Activated CD8-positive, alpha-beta memory T cell treated with anti-CD3 and anti-CD28 coated beads for 4 hours (primary cell): ENCODE measurements at regions not wholly inside any gene's neighbourhood (a gene's known extent, or its start where the extent isn't known, plus 50 kb on each side); places are given as distances from the start of the nearest gene placed in this dataset.

Source experiments
- DNase-seq, 2 donors: peaks; one replicate each; pipeline ENCODE4 v3.0.0-alpha.2; 2020; ENCODE audit warnings: low read depth in 2 of 2

DNA sequence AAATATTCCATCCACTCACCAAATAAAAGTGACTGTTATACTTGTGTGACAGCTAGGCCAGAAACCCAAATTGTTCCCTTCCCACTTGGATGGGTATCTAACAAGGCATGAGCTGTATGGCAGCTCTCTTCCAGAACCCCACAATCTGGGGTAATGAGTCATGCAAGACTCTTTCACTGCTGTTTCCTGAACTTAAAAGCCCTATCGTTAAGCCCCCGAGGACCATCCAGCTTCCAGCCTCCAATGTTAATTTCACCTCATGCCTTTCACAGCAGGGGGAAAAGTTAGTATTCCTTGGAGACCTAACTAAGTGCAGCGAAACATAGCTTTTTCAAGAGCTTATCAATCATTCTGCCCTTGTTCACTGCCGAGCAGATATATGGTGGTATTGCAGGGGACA is 368.6 kb upstream of the HSFY2 start:
- no peak for DNase-seq

DNA sequence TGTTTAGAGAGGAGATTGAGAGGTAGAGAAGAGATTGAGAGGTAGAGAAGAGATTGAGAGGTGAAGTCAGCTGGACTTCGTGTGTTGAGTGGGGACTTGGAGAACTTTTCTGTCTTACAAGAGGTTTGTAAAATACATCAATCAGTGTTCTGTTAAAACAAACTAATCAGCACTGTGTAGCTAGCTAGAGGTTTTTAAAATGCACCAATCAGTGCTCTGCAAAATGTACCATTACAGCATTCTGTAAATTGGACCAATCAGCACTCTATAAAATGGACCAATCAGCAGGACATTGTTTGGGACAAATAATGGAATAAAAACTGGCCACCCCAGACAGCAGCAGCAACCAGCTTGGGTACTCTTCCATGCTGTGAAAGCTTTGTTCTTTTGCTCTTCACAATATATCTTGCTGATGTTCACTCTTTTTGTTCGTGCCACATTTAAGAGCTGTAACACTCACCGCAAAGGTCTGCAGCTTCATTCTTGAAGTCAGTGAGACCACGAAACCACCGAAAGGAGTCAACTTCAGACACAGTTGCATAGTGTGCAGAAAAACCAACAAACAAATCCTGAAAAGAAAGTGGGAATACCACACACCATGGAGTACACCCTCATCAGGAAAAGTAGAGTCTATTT is 366.9 kb upstream of the HSFY2 start:
- no peak for DNase-seq

DNA sequence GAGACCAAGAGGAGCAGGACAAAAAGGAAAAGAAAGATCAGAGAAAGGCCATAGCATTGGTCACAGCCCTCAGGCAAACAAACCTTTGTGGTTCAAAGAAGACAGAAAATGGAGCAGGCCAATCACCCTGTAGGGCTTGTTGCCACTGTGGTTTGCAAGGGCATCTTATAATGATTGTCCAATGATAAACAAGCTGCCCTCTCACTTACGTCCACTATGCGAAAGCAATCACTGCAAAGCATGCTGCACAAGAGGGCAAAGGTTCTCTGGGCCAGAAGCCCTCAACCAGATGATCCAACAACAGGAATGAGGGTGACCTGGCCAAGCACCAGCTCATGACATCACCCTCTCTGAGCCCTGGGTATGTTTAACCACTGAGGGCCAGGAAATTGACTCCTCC is 360.9 kb upstream of the HSFY2 start:
- no peak for DNase-seq

DNA sequence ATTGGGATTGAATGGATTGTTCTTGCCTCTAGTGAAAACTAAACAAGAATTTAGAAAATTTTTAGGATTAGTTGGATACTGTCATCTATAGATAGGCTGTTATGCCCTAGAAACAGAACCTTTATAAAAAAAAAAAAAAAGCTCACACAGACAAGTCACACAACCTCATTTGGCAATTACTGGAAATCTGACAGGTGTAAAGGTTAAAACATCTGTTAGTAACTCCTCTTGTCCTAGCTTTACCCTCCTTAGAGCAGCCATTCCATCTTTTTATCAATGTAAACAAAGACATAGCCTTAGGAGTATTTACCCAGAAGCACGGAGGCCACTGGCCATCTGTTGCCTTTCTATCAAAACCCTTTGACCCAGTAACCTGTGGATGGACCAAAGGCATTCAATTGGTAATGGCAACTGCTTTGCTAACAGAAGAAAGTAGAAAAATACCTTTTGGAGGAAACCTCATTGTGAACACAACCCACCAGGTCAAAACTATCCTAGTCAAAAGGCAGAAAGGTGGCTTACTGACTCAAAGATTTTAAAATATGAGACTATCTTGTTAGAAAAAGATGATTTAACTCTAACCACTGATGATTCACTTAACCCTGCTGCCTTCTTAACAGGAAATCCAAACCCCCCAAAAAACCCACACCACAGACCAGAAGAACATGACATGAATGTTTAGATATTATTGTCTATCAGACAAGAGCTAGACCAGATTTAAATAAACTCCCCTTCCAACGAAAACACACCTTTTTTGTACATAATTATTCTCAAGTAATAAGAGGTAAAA is 357.2 kb upstream of the HSFY2 start:
- DNase-seq, result no peak

DNA sequence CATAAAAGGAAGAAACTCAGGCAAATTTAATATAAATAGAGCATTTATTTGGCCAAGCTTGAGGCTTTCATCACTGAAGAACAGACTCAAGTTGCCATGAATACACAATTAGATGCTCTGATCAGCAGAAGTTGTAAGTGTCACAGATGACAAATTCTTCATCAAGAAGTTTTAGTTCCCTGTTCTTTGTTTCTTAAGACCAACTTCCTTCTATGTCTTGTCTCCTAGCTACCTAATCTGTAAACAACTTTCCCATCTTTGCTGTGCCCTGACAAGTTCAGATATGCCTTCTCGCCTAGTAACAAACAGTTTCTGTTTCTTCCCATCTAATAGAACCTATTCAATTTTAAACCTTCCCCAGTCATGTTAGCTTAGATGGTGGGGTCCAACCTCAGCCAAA is 353.4 kb upstream of the HSFY2 start:
- DNase-seq, result no peak

DNA sequence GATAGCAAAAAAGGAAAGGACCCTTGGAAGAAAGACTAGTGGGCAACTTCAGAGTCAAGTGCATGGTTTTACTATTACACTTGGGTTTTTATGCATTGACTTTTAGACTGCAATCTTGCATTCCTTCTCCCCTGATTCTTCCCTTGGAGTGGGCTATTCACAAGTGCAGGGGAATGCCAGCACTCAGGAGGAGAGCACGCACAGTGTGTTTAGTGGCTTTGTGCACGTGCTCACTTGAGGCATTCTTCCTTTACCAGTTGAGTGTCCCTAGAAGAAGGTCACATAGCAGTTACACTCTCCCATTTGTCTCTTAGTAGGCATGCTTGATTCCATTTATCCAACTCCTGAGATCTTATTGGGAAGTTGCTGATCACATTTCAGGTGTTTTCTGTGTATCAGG is 351.1 kb upstream of the HSFY2 start:
- no peak for DNase-seq

DNA sequence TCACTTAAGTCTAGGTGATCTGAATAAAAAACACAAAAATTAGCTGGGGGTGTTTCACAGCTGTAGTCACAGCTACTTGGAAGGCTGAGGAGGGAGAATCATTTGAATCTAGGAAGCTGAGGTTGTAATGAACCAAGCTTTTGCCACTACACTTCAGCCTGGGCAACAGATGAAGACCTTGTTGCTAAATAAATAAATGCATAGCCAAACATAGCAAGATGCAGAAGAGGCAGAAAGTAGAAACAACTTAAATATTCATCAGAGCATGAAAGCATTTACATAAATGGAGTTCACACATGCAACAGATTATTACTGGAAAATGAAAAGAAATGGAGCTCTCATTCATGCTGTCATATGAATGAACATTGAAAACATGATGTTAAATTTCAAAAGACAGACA is 348.9 kb upstream of the HSFY2 start:
- DNase-seq, result no peak

DNA sequence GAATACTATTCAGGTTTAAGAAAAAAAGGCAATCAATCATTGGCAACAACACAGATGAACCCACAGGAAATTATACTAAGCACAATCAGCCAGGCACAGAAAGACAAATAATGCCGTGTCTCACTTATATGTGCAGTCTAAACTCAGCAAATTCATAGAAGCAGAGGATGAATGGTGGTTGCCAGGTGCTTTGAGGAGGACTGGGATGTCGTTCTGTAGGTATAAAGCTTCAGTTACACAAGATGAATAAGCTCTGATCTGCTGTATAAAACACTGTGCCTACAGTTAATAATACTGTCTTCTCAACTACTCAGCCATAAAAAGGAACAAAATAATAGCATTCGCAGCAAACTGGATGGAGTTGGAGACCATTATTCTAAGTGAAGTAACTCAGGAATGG is 324.8 kb upstream of the HSFY2 start:
- no peak for DNase-seq

DNA sequence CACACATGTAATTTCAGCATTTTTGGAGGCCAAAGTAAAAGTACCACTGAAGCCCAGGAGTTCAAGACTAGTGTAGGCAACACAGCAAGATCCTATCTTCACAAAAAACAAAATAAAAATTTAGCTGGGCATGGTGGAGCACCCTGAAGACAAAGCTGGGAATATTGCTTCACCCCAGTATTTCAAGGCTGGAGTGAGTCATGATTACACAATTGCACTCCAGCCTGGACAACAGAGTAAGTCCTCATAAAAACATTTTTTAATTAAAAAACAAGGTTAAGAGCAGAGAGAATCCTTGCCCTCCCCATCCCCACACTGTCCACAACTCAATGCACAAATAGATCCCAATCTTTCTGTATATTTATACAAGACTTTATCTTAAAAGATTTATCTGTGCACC is 321.9 kb upstream of the HSFY2 start:
- no peak for DNase-seq

DNA sequence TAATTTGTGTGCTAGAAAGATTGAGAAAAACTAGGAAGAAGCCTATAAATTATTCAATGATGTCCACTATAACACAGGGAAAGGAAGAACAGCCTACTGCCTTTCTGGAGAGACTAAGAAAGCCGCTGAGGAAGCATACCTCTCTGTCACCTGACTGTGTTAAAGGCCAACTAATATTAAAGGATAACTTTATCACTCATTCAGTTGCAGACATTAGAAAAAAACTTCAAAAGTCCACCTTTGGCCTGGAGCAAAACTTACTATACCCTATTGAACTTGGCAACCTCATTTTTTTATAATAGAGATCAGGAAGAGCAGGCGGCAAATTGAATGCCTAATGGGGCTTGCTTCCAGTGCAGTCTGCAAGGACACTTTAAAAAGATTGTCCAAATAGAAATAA is 309.5 kb upstream of the HSFY2 start:
- no peak for DNase-seq

DNA sequence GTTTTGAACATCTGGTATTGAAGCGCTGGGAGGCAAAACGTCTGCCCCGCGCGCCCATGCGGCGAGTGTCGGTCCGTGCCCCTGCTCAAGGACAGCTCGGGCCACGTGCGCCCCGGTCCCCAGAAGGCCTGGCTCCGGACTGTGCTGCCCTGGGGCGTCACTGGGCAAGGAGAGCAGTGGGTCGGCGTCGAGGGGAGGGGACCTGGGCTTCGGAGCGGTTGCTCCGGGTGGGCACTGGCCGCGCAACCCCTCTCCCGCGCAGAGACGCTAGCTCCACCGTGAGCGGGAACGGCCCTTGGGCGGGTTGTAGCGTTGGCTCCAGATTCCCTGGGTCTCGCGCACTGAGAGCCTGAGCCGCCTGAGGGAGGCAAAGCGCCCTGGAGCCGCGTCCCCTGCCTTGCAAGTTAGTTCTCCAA is 304.2 kb upstream of the HSFY2 start:
- no peak for DNase-seq

DNA sequence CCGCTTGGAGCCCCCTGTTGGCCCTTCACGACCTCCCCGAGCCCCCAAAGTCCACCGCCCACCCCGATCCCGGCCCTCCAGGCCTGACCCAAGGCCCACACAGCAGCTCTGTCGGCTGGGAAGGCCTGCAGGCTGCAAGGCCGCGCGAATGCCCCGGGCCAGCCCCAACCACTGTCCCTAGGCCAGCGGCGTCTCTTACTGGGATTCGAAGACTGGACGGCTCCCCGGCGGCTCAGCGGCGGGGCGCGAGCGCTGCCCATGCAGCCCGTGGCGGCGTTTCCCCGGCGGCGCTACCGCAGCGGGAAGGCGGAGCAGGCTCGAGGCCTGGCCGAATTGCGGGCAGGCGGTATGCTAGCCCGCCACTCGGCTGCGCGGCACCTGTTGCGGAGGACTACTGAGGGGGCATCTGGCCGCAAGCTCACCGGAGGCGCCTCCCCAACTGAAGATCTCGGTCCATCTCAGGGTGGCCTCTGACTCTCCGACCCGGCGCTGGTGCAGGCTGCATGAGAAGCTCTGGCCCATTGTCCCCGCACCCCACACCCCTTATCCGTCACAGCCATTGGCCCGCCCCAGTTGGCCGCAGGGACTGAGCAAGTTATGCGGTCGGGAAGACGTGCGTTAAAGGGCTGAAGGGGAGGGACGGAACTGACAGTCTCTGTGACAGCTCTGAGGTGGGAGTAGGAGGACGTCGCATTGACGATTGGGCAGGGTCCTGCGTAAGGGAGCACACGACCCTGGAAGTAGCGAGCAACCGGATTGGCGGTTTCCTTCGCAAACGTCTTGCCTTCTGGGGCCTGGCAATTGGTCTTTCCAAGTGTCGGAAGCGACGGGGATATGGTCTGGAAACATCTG is 303.5 kb upstream of the HSFY2 start:
- DNase-seq, result no peak

DNA sequence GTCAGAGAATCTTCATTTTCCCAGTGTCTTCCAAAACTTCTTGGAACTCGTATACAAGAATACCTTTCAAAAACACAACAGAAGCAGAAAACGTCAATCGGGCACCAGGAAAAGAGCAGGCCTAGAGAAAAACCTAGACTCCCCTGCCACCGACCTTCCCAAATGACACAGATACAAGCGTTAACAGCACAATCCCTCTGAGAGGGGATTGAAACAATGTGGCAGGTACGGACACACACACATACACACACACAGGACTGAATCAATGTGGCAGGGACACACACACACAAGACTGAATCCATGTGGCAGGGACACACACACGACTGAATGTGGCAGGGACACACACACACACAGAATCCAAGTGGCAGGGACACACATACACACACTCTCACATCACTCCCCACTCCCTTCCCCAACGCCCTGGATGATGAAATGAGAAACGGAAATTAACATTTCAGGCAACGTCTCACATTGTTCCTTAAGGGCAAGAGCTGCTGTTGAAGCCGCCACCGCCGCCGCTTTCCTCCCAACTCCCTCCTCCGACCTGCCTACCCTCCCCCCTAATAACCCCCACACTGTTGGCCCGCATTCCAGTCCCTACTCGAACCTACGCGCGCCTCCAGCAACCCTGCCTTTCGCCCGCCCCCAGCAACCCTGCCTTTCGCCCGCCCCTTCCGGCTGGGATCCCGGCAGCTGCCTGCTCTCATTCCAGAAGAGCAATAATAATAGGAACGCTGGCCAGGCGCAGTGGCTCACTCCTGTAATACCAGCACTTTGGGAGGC is 302.1 kb upstream of the HSFY2 start:
- no peak for DNase-seq

DNA sequence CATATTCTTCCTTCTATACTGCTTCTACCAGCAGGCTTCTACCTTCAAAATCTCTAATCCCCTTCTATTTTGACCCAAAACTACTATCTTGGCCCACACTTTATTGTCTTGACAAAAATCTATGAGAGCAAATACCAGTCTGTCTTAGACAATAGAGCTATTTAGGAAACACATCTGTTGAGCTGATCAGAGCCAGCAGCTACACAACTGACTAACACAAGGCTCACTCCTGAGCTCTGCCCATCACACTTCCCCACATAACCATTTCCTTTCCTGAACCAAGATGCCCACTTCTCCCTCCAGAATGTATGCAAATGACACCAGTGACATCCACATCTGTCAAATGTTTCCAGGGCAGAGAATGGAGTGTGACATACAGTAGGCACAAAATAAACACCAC is 293.9 kb upstream of the HSFY2 start:
- DNase-seq, result no peak

DNA sequence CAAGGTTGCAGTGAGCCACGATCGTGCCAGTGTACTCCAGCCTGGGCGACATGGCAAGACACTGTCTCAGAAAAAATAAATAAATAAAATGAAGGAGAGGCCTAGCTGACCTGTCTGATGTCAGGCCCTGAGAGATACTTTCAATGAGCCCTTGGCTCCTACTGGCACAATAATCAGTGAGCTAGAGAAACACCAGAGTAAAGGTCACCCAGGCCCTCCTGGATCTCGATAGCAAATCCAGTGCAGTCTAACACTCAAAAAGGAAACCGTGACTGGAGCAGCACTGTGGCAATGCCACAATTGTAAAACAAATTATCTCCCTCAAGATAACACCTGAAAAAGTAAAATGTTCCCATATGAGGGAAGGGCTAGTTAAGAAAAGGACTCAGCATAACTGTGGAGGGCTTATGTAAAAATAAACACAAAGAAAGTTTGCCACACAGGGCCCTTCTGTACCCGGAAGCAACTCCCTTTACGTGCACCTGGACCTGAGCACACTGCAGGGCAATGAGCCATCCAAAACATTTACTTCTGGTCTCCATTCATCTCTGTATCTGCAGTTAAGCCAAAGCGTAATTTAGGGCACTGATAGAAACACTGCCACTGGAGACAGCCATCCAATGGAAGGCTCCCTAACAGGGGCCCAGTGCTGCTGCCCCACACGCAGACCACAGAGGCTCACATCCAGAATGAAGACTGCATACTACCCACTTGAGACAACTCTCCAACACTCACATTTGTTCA is 293.1 kb upstream of the HSFY2 start:
- DNase-seq, result no peak

DNA sequence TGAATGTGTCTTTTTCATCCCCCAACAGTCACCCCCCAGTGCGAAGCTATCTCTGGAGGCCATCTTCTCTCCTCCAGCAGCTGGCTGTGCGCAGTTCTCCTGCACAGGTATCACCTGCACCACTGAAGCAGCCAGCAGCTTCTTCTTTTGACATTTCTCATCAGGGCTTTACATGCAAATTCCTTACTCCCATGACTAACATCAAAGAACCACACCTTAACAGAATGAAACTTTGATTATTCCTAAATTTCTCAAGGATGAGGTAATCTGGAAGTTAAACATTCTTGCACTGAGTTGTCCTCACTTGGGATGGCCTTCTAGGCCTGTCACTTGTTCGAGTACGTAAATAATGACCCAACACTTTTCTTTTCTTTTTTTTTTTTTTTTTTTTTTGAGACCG is 291.6 kb upstream of the HSFY2 start:
- no peak for DNase-seq

DNA sequence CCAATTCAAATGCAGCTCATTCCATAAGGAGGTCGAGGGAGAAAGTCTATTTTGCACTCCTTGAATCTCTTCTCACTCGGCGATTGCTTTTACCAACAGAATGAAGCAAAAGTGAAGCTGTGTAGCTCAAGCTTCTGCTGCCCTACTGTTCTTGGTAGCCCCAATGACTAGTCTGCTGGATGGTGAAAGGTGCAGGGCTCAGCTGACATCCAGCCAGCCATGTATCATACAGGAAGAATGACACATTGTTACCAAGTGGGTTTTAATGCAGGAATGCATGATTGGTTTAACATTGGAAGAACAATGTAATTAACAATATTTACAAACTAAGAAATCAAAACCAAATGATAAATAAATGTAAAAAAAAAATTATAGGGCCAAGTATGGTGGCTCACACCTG is 286.2 kb upstream of the HSFY2 start:
- no peak for DNase-seq

DNA sequence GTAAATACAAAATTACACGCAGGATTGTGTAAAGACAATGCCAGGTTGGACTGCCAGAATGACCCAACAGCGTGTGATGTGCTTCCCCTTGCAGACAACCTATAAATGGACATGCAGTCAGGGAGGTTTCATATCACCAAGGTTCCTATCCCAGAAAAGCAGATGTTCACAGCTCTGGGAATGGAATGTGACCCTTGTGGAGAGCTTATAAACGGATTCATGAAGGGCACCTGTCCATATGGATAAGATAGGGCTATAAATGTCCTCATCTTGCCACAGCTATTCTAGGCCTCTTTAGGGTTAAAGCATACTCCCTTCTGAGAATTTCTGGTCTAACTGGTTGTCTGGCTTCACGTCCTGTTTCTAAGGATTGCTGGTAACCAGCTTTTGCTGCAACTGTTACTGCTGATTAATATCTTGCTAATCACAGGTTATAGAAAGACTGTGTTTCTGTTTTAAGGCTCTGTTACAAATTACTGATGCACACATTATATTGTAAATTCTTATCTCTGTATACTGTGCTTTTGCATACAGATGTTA is 285.4 kb upstream of the HSFY2 start:
- DNase-seq, result no peak

DNA sequence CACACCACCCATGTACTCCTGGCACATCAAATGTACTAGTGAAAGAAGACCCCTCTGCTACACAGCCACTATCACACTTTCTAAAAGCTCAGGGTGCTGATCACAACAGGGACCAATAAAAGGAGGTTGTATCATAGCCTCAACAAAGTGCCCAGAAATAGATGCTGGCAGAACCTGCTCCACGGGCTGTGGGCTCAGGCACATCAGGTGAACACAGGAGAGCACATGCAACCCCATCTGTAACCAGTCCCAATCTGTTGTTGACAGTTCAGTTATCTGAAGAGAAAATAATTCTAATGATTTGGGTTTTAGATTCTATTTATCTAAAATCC is 282.6 kb upstream of the HSFY2 start:
- no peak for DNase-seq

DNA sequence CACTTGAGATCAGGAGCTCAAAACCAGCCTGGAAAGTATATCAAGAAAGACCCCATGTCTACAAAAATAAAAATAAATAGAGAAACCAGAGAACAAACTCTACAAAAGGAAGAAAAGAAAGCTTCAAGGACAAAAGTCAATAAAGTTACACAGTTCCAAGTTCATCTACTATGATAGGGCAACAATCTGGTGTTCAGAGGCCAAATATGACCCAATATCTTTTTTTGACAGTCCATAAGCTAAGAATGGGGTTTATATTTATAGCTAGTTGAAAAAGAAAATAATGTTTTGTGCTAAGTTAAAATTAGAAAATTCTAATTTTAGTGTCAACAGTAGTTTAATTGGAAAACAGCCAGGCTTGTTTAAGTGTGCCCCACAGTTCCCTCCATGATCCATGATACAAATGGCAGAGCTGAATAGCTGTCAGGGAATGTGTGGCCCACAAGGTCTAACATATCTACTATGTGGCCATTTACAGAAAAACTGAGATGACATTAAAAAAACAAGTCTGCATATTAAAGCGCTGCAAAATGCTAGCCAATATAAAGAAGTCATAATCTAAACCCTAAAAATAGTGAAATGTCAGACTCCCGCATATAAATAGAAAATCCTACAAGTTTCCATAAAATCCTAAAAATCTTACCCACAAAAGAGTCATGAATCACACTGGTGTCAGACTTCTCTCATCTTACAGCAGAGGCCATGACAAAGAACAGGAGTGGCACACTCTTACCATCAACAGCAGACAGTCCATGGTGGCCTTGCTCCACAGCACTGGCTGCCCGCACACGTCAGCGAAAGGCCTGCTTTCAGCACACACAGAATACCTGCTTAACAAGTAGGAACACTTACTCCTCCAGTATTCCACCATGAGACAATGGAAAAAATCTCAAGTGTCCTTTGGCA is 281.9 kb upstream of the HSFY2 start:
- DNase-seq, result no peak
